NCI-H1105 treated with DMSO at 0.1 percent for 48 hours (cell line): ENCODE measurements at regions not wholly inside any gene's neighbourhood (a gene's known extent, or its start where the extent isn't known, plus 50 kb on each side); places are given as distances from the start of the nearest gene placed in this dataset.
"Not testable (repeated sequence)": the region's sequence is repeated elsewhere in the genome, so short reads cannot be mapped to it uniquely, and the experiment has no call there.

Experiments used
- DNase-seq: peaks from one replicate; lab custom pipeline; 2025; lab: John Stamatoyannopoulos, UW

- DNase-seq = no peak
These were observed 307.1 kb downstream of the SEMA3D start for GRCh38 chr7:84879570-84880325.

GRCh38 chr7:84877943-84878570 lies 308.8 kb downstream of the SEMA3D start:
- DNase-seq = no peak

GRCh38 chr7:84876061-84876821 lies 310.6 kb downstream of the SEMA3D start:
- DNase-seq = no peak

- DNase-seq = no peak
These were observed 321.3 kb downstream of the SEMA3D start for GRCh38 chr7:84865560-84865959.

- DNase-seq = no peak
These were observed 329.5 kb downstream of the SEMA3D start for GRCh38 chr7:84857336-84857735.

GRCh38 chr7:84855758-84856157 lies 331.1 kb downstream of the SEMA3D start:
- DNase-seq = no peak

- not testable (repeated sequence) for DNase-seq
These were observed 337.9 kb downstream of the SEMA3D start for GRCh38 chr7:84848974-84849372.

- DNase-seq = no peak
These were observed 338.5 kb downstream of the SEMA3D start for GRCh38 chr7:84848219-84848973.

GRCh38 chr7:84847790-84848189 lies 339.1 kb downstream of the SEMA3D start:
- no peak for DNase-seq

- DNase-seq = no peak
These were observed 339.8 kb downstream of the SEMA3D start for GRCh38 chr7:84847038-84847437.

- DNase-seq = no peak
These were observed 340.9 kb downstream of the SEMA3D start for GRCh38 chr7:84845971-84846370.

GRCh38 chr7:84844771-84845170 lies 342.1 kb downstream of the SEMA3D start:
- no peak for DNase-seq

GRCh38 chr7:84841809-84842208 lies 345.0 kb downstream of the SEMA3D start:
- no peak for DNase-seq

- no peak for DNase-seq
These were observed 348.0 kb downstream of the SEMA3D start for GRCh38 chr7:84838857-84839256.

GRCh38 chr7:84837405-84837804 lies 349.5 kb downstream of the SEMA3D start:
- DNase-seq = no peak

- DNase-seq = no peak
These were observed 357.1 kb downstream of the SEMA3D start for GRCh38 chr7:84829719-84830118.

- DNase-seq = no peak
These were observed 362.7 kb downstream of the SEMA3D start for GRCh38 chr7:84824057-84824651.

GRCh38 chr7:84823530-84823929 lies 363.3 kb downstream of the SEMA3D start:
- DNase-seq = no peak

- no peak for DNase-seq
These were observed 363.8 kb downstream of the SEMA3D start for GRCh38 chr7:84822941-84823510.

GRCh38 chr7:84821671-84822534 lies 365.0 kb downstream of the SEMA3D start:
- no peak for DNase-seq
